HepG2 (cell line): ENCODE measurements at regions not wholly inside any gene's neighbourhood (a gene's known extent, or its start where the extent isn't known, plus 50 kb on each side); places are given as distances from the start of the nearest gene placed in this dataset.

ENCODE experiments used
- AHR ChIP-seq: IDR thresholded peaks from 2 replicates; pipeline ENCODE4 v1.6.1; 2018; ENCODE audit warnings: missing genetic modification reagents, missing compliant biosample characterization
- CENPX ChIP-seq: sonication (generic); formaldehyde crosslinking; IDR thresholded peaks from 2 replicates; pipeline ENCODE4 v1.9.0; 2021; ENCODE audit warnings: mild to moderate bottlenecking, missing genetic modification reagents, moderate library complexity
- CREM ChIP-seq, 2 experiments: sonication (generic) in 1 of 2; formaldehyde crosslinking in 1 of 2; IDR thresholded peaks; 2 replicates each; pipeline versions ENCODE4 v1.4.0 to v1.6.1; 2016 to 2020; ENCODE audit warnings: antibody characterized with exemption in 1 of 2, mild to moderate bottlenecking in 1 of 2, missing genetic modification reagents in 1 of 2
- KDM1A ChIP-seq: IDR thresholded peaks from 2 replicates; pipeline ENCODE4 v1.6.1; 2016; ENCODE audit warnings: missing compliant biosample characterization
- RAD21 ChIP-seq: fragments of 450-650 bp; formaldehyde crosslinking; IDR thresholded peaks from 2 replicates; pipeline ENCODE4 v1.5.0; 2020; ENCODE audit warnings: mild to moderate bottlenecking
- ZNF274 ChIP-seq: sonication (generic); formaldehyde crosslinking; IDR thresholded peaks from 2 replicates; pipeline ENCODE4 v1.5.1; 2020; ENCODE audit warnings: mild to moderate bottlenecking, missing genetic modification reagents

GRCh38 chr11:128394431-128395089 lies 192.8 kb downstream of the ETS1 start:
- TF ChIP-seq CENPX (CRISPR knock-in tag) (no peak), ZNF274 (CRISPR knock-in tag) (no peak), CREM (IDR thresholded peaks at IDR 0.05) (no peak), CREM (CRISPR knock-in tag; IDR thresholded peaks at IDR 0.05) (no peak), KDM1A (no peak), AHR (CRISPR knock-in tag) (no peak), RAD21 (CRISPR knock-in tag) (no peak)
